NCI-H82 treated with DMSO at 0.1 percent for 48 hours (cell line): ENCODE measurements at regions not wholly inside any gene's neighbourhood (a gene's known extent, or its start where the extent isn't known, plus 50 kb on each side); places are given as distances from the start of the nearest gene placed in this dataset.

ENCODE experiments used
- DNase-seq: peaks from one replicate; lab custom pipeline; 2025; ENCODE audit not compliant: unreplicated experiment; lab: John Stamatoyannopoulos, UW

- no peak for DNase-seq
Observed at GRCh38 chr14:101347893-101348777, 213.2 kb upstream of the DIO3 start.

DNA sequence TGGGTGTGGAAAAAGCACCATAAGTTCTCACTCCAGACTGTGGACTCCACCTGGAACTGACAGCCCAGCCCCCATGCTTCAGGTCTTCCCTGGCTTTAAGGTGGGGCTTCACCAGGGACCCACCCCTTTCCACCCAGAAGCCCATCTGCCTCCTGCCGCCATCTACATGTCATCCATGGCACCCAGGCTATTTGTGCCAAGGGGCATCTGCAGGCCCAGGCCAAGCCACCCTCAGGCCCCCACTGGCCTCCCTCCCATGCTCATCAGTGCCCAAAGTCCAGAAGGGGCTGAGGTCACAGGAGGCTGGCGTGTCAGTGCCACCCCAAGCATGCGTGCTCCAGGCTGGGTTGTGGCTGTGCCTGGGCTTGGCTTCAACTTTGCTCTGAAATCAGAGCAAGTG is 212.2 kb upstream of the DIO3 start:
- no peak for DNase-seq

- DNase-seq, result no peak
Observed at GRCh38 chr14:101350021-101350420, 211.3 kb upstream of the DIO3 start.

GRCh38 chr14:101350691-101351090 is 210.6 kb upstream of the DIO3 start:
- DNase-seq, result no peak

DNA sequence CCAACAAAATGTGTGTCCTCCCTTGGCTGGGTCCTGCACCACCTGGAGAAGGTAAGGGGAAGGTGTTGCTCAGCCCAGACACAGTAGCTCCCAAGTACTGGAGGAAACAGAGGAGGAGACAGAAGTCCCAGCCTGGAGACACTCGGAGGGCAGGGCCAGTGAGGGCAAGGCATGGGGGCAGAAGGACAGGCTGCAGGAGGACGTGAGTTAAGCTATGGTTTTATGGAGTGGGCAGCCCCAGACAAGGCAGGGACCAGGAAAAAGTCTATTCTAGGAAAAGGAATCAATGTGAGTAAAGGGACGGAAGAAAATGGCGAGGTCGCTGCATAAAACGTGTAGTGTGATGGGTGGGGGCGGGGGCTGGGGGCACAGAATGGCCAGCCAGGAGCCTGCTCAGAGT is 210.1 kb upstream of the DIO3 start:
- DNase-seq, result no peak

- no peak for DNase-seq
Observed at GRCh38 chr14:101351769-101352168, 209.5 kb upstream of the DIO3 start.

DNA sequence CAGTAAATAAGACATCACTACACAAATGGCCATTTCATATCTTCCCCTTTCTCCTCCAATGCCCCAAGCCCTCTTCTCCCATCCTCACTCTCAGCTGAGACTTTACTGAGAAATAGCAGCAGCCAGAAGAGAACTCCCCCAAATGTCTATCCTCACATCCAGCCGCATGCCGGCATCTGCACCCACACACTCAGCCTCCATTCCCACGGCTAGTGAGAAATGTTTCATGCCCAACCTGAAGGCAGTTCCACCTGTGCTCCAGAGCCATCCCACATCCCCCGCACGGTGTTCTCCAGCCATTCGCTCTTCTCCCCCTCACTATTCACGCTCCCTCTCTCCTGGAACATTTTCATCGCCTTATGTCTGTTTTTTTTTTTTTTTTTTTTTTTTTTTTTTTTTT is 208.7 kb upstream of the DIO3 start:
- no peak for DNase-seq

DNA sequence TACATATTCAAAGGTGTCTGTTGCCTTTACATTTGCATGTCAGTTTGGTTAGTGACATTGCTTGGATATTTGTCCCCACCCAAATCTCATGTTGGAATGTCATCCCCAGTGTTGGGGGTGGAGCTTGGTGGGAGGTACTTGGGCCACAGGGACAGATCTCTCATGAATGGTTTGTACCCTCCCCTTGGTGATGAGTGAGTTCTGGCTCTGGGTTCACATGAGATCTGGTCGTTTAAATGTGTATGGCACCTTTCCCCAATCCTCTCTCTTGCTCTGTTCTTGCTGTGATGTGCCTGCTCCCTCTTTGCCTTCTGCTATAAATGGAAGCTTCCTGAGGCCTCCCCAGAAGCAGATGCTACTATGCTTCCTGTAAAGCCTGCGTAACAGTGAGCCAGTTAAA is 207.9 kb upstream of the DIO3 start:
- no peak for DNase-seq

GRCh38 chr14:101354726-101355125 is 206.6 kb upstream of the DIO3 start:
- DNase-seq, result no peak

GRCh38 chr14:101355284-101355683 is 206.0 kb upstream of the DIO3 start:
- no peak for DNase-seq

GRCh38 chr14:101357038-101357437 is 204.3 kb upstream of the DIO3 start:
- no peak for DNase-seq

DNA sequence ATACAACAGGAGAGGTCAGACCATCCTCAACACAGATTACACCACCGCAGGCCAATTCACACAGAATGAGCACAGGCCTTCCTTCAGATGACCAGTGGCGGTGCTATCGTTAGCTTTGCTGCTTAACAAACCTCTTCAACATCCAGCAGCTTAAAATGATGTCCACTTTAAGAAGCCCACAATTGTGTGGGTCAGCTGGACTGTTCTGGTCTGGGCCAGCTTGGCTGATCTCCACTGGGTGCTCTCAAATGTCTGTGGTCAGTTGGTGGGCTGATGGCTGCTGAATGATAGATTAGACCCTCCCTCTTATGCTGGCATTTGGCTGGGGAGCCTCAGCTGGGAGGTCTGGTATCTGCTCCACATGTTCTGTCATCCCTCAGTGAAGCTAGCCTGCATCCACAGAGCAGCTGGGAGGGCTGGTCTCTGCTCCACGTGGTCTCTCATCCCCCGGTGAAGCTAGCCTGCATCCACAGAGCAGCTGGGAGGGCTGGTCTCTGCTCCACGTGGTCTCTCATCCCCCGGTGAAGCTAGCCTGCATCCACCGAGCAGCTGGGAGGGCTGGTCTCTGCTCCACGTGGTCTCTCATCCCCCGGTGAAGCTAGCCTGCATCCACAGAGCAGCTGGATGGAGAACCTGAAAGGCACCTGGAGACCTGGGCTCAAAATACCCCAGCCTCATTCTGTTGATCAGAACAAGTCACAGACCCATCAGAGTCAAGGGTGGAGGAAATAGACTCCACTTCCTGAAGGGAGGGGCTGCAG is 203.6 kb upstream of the DIO3 start:
- no peak for DNase-seq

- DNase-seq, result no peak
Observed at GRCh38 chr14:101358320-101359125, 202.8 kb upstream of the DIO3 start.

GRCh38 chr14:101359221-101360053 is 201.9 kb upstream of the DIO3 start:
- no peak for DNase-seq

- DNase-seq, result no peak
Observed at GRCh38 chr14:101360054-101360911, 201.0 kb upstream of the DIO3 start.

DNA sequence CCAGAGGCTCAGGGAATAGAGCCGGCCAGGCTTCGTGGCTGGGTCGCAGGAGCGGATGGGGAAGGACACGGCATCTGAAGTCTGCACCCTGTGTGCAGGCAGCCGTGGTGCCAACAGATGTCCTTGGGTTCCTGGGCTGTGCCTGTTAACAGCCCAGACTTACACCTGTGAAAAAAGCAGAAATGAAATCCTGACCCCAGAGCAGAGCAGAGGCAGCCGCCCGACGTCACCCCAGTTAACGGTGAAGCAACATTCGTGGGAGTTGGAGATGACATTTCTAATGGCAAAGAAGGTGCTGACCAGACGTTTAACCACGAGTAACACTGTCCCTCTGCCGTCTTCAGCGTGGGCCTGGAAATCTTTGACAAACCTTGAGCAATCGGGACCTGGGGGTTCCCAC is 200.3 kb upstream of the DIO3 start:
- no peak for DNase-seq

DNA sequence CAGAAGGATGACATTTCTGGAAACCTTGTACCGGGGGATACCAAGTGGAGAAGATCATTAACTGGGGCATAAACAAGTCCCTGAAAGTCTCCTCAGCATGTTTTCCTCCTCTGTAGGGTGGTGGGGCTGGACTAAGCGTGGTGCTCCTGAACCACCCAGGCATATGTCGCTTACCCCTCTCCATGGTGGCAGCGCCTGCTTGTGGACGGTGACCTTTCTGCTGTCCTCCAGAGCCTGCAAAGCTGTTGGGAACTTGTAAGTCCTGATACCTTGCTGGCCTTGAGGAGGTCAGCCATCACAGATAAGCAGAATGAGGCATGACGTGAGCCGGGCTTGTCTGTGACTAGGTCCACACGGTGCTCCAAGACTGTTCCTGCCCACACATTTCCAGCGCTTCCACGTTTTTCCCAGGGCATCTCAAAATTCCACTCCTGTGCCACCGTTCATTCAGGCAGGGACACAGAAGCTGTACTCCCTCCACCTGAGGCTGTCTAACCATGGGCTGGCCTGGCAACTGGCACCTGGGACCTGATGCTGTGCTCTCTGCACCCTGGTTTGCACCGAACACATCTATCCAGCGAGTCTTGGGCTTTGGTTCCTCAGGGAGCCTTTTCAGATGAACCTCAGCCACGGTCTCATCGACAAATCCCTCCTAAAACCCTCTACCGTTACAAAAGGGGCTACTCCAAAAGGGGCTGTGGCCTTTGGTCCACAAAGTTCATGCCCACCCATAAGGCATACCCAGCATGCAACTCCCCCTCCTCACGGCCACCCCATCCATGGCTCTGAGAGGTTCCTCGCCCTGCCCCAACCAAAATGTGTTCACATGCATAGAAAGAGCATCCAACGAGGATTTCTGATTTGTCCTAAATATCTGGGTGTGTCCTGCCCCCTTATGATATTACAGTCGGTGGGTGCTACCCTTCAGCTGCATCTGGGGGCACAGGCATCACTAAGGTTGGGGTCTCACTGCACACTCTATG is 199.6 kb upstream of the DIO3 start:
- DNase-seq, result no peak

- no peak for DNase-seq
Observed at GRCh38 chr14:101362529-101363260, 198.6 kb upstream of the DIO3 start.
